ENCODE measurements at regions not wholly inside any gene's neighbourhood (a gene's known extent, or its start where the extent isn't known, plus 50 kb on each side); places are given as distances from the start of the nearest gene placed in this dataset.

- Histone ChIP-seq H3K27me3 (no peaks in the 10 kb centered on the region), H3K9me3 (no peaks in the 10 kb centered on the region), H3K4me1 (no peaks in the 10 kb centered on the region), H3K4me3 (no peak overlapping the region), H3K36me3 (no peaks in the 10 kb centered on the region), H3K27ac (no peak overlapping the region)
- DNase-seq (no peak), ATAC-seq (no peak)
- intact Hi-C loops (cut with DNase I): no loop called here
- TF ChIP-seq CTCF (IDR thresholded peaks at IDR 0.05): no peak
These were observed 594.4 kb downstream of the QKI start for GRCh38 chr6:164008902-164009301.

- intact Hi-C loops (cut with DNase I): no loop called here
- H3K27ac ChIP-seq: no peak overlapping the region
- no peaks in the 10 kb centered on the region for H3K27me3 ChIP-seq
- H3K9me3 ChIP-seq: no peaks in the 10 kb centered on the region
- DNase-seq (no peak), ATAC-seq (no peak)
- no peak overlapping the region for H3K4me3 ChIP-seq
- TF ChIP-seq CTCF (IDR thresholded peaks at IDR 0.05): no peak
- no peaks in the 10 kb centered on the region for H3K36me3 ChIP-seq
- H3K4me1 ChIP-seq: no peaks in the 10 kb centered on the region
These were observed 593.4 kb downstream of the QKI start for GRCh38 chr6:164007881-164008280.

GRCh38 chr6:164006459-164006858 lies 591.9 kb downstream of the QKI start:
- no peaks in the 10 kb centered on the region for H3K36me3 ChIP-seq
- H3K4me3 ChIP-seq: no peak overlapping the region
- no peak for TF ChIP-seq CTCF (IDR thresholded peaks at IDR 0.05)
- no peaks in the 10 kb centered on the region for H3K9me3 ChIP-seq
- no peak overlapping the region for H3K27ac ChIP-seq
- H3K27me3 ChIP-seq: no peaks in the 10 kb centered on the region
- intact Hi-C loops (cut with DNase I): no loop called here
- no peaks in the 10 kb centered on the region for H3K4me1 ChIP-seq
- DNase-seq (no peak), ATAC-seq (no peak)

- TF ChIP-seq CTCF (IDR thresholded peaks at IDR 0.05): no peak
- ATAC-seq: no peak
- Histone ChIP-seq H3K9me3 (no peaks in the 10 kb centered on the region), H3K4me1 (no peaks in the 10 kb centered on the region), H3K27ac (no peak overlapping the region), H3K27me3 (no peaks in the 10 kb centered on the region), H3K4me3 (no peak overlapping the region), H3K36me3 (no peaks in the 10 kb centered on the region)
- intact Hi-C loops (cut with DNase I): no loop called here
- DNase-seq: no peak
These were observed 590.6 kb downstream of the QKI start for GRCh38 chr6:164005004-164005711.

GRCh38 chr6:164000276-164000675 lies 585.8 kb downstream of the QKI start:
- Histone ChIP-seq H3K27me3 (no peaks in the 10 kb centered on the region), H3K36me3 (no peaks in the 10 kb centered on the region), H3K9me3 (no peaks in the 10 kb centered on the region), H3K4me1 (no peaks in the 10 kb centered on the region), H3K27ac (no peak overlapping the region), H3K4me3 (no peak overlapping the region)
- no peak for TF ChIP-seq CTCF (IDR thresholded peaks at IDR 0.05)
- DNase-seq (no peak), ATAC-seq (no peak)
- intact Hi-C loops (cut with DNase I): no loop called here
